Loucy (cell line): ENCODE measurements at regions not wholly inside any gene's neighbourhood (a gene's known extent, or its start where the extent isn't known, plus 50 kb on each side); places are given as distances from the start of the nearest gene placed in this dataset.

Experiments
- H2AFZ ChIP-seq: fragments of 200-600 bp; sonication (generic); 2 replicates; pipeline ENCODE4 v1.6.0; 2016; ENCODE audit warnings: antibody characterized with exemption, mild to moderate bottlenecking, low read length, moderate library complexity
- H3F3A ChIP-seq: fragments of 200-600 bp; 2 replicates; pipeline ENCODE4 v1.6.0; 2016; ENCODE audit warnings: antibody characterized with exemption, low read depth, mild to moderate bottlenecking
- H3K27me3 ChIP-seq: fragments of 200-600 bp; sonication (generic); 2 replicates; pipeline ENCODE4 v1.6.1; 2014; ENCODE audit warnings: low read length, mild to moderate bottlenecking; ENCODE audit not compliant: insufficient read depth, poor library complexity, severe bottlenecking
- H3K36me3 ChIP-seq: fragments of 200-600 bp; sonication (generic); 2 replicates; pipeline ENCODE4 v1.6.1; 2016; ENCODE audit warnings: low read length; ENCODE audit not compliant: insufficient read depth
- H3K4me1 ChIP-seq: fragments of 200-600 bp; sonication (generic); 2 replicates; pipeline ENCODE4 v1.5.1; 2014; ENCODE audit warnings: low read length, mild to moderate bottlenecking; ENCODE audit not compliant: insufficient read depth, poor library complexity, severe bottlenecking
- H3K4me2 ChIP-seq: fragments of 200-600 bp; sonication (generic); 2 replicates; pipeline ENCODE4 v1.6.0; 2014; ENCODE audit warnings: antibody characterized with exemption, low read length, low read depth, mild to moderate bottlenecking; ENCODE audit not compliant: poor library complexity, severe bottlenecking
- H3K4me3 ChIP-seq: fragments of 200-600 bp; sonication (generic); 2 replicates; pipeline ENCODE4 v1.5.1; 2014; ENCODE audit warnings: low read length, mild to moderate bottlenecking, mixed read lengths; ENCODE audit not compliant: poor library complexity, severe bottlenecking
- H3K79me2 ChIP-seq: fragments of 200-600 bp; sonication (generic); 2 replicates; pipeline ENCODE4 v1.6.1; 2014; ENCODE audit warnings: low read length; ENCODE audit not compliant: insufficient read depth
- H3K9ac ChIP-seq: fragments of 200-600 bp; sonication (generic); 2 replicates; pipeline ENCODE4 v1.6.0; 2014; ENCODE audit warnings: mild to moderate bottlenecking, low read depth, low read length, moderate library complexity; ENCODE audit not compliant: poor library complexity, severe bottlenecking
- H3K9me2 ChIP-seq: fragments of 200-600 bp; sonication (generic); replicated peaks from 2 replicates; pipeline ENCODE4 v1.6.1; 2016; ENCODE audit warnings: low read depth, low read length, mixed read lengths
- H3K9me3 ChIP-seq: fragments of 200-600 bp; sonication (generic); 2 replicates; pipeline ENCODE4 v1.6.1; 2014; ENCODE audit warnings: mild to moderate bottlenecking, antibody characterized with exemption, low read length, low read depth; ENCODE audit not compliant: insufficient read depth
- H4K20me1 ChIP-seq: fragments of 200-600 bp; sonication (generic); 2 replicates; pipeline ENCODE4 v1.6.0; 2014; ENCODE audit warnings: antibody characterized with exemption, low read length, mild to moderate bottlenecking; ENCODE audit not compliant: insufficient read depth, poor library complexity, severe bottlenecking
- CTCF ChIP-seq: fragments of 200-600 bp; sonication (generic); conservative IDR thresholded peaks from 2 replicates; pipeline ENCODE4 v1.5.1; 2014; ENCODE audit warnings: mild to moderate bottlenecking, antibody characterized with exemption, low read length
- EZH2phosphoT487 ChIP-seq: fragments of 200-600 bp; IDR thresholded peaks from 2 replicates; pipeline ENCODE4 v1.6.1; 2018; ENCODE audit warnings: antibody characterized with exemption, mild to moderate bottlenecking, moderate library complexity, borderline replicate concordance

GRCh38 chr2:14960686-14961324 is 328.3 kb downstream of the LRATD1 start:
- no peak overlapping the region for H3K4me2 ChIP-seq
- no peaks in the 10 kb centered on the region for H4K20me1 ChIP-seq
- H2AFZ ChIP-seq: no peak overlapping the region
- no peaks in the 10 kb centered on the region for H3K79me2 ChIP-seq
- no peaks in the 10 kb centered on the region for H3K9me2 ChIP-seq
- no peaks in the 10 kb centered on the region for H3K36me3 ChIP-seq
- TF ChIP-seq CTCF (0 out of 2 replicates have a peak, but pooled peaks have one; percentile 13), EZH2phosphoT487 (no peak)
- no peaks in the 10 kb centered on the region for H3K4me1 ChIP-seq
- H3K9ac ChIP-seq: no peak overlapping the region
- no peak overlapping the region for H3K4me3 ChIP-seq
- H3K27me3 ChIP-seq: no peaks in the 10 kb centered on the region
- H3K9me3 ChIP-seq: no peaks in the 10 kb centered on the region
- H3F3A ChIP-seq: no peaks in the 10 kb centered on the region

GRCh38 chr2:14967729-14968128 is 335.2 kb downstream of the LRATD1 start:
- Histone ChIP-seq H3K79me2 (no peaks in the 10 kb centered on the region), H3K4me1 (no peaks in the 10 kb centered on the region), H3F3A (no peaks in the 10 kb centered on the region), H4K20me1 (no peaks in the 10 kb centered on the region), H3K36me3 (no peaks in the 10 kb centered on the region), H2AFZ (no peak overlapping the region), H3K4me3 (no peak overlapping the region), H3K9me2 (no peaks in the 10 kb centered on the region), H3K4me2 (no peak overlapping the region), H3K27me3 (no peaks in the 10 kb centered on the region), H3K9ac (no peak overlapping the region), H3K9me3 (no peaks in the 10 kb centered on the region)
- TF ChIP-seq EZH2phosphoT487 (no peak), CTCF (no peak)

GRCh38 chr2:14975381-14975780 is 342.9 kb downstream of the LRATD1 start:
- Histone ChIP-seq H3K4me2 (no peak overlapping the region), H3K27me3 (no peaks in the 10 kb centered on the region), H2AFZ (no peak overlapping the region), H3K36me3 (no peaks in the 10 kb centered on the region), H3K9me2 (no peaks in the 10 kb centered on the region), H3K4me3 (no peak overlapping the region), H3K4me1 (no peaks in the 10 kb centered on the region), H3F3A (no peaks in the 10 kb centered on the region), H4K20me1 (no peaks in the 10 kb centered on the region), H3K9ac (no peak overlapping the region), H3K9me3 (no peaks in the 10 kb centered on the region), H3K79me2 (no peaks in the 10 kb centered on the region)
- TF ChIP-seq EZH2phosphoT487 (no peak), CTCF (no peak)
